ENCODE measurements at regions not wholly inside any gene's neighbourhood (a gene's known extent, or its start where the extent isn't known, plus 50 kb on each side); places are given as distances from the start of the nearest gene placed in this dataset.
A peak's percentile ranks its signal among the peaks of the same experiment; 100 is the strongest.

DNA sequence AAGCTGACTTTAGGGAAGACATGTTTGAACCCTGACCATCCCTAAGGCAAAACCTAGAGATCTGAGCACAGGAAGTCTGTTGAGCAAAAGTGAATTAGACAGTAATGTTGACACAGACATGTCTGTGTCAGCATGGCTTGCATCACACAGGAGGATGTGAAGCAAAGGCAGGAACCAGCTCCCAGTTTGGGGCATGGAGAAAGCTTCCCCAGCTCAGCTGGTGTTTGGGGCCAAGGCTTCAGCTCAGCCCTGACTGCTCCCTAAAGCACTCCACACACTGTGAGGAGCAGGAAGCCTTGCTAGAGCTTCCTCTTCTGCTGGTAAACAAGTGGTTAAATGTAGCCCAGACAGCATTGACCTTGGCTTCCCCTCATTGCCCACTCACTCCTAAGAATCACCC lies 153.8 kb upstream of the UBL3 start:
- no peak for DNase-seq (ENCODE audit: low read depth)
- H3K4me3 ChIP-seq (ENCODE audit: low read depth, low read length) = no peak overlapping the region
- TF ChIP-seq, protein P1, sequence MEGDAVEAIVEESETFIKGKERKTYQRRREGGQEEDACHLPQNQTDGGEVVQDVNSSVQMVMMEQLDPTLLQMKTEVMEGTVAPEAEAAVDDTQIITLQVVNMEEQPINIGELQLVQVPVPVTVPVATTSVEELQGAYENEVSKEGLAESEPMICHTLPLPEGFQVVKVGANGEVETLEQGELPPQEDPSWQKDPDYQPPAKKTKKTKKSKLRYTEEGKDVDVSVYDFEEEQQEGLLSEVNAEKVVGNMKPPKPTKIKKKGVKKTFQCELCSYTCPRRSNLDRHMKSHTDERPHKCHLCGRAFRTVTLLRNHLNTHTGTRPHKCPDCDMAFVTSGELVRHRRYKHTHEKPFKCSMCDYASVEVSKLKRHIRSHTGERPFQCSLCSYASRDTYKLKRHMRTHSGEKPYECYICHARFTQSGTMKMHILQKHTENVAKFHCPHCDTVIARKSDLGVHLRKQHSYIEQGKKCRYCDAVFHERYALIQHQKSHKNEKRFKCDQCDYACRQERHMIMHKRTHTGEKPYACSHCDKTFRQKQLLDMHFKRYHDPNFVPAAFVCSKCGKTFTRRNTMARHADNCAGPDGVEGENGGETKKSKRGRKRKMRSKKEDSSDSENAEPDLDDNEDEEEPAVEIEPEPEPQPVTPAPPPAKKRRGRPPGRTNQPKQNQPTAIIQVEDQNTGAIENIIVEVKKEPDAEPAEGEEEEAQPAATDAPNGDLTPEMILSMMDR (IDR thresholded peaks at IDR 0.05; ENCODE audit: insufficient read depth, low read depth, low read length, missing control alignments) = no peak

DNA sequence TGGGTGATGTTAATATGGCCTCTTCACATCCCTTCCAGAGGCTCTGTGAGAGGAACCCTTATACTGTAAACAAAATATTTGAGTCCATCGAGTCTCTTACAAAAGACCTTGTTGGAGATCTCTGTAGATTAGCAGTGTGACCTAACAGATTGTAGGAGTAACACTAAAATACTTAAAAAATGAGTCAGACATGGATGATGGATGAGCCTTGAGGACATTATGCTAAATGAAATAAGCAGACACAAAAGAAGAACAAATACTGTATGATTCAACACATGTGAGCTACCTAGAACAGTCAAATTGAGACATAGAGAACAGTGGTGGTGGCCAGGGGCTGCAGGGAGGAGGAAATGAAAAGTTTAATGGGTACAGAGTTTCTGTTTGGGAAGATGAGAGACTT lies 152.2 kb upstream of the UBL3 start:
- no peak overlapping the region for H3K4me3 ChIP-seq (ENCODE audit: low read depth, low read length)
- peak; percentile 14 for DNase-seq (ENCODE audit: low read depth)
- TF ChIP-seq, protein P1 (IDR thresholded peaks at IDR 0.05; ENCODE audit: insufficient read depth, low read depth, low read length, missing control alignments) = no peak

DNA sequence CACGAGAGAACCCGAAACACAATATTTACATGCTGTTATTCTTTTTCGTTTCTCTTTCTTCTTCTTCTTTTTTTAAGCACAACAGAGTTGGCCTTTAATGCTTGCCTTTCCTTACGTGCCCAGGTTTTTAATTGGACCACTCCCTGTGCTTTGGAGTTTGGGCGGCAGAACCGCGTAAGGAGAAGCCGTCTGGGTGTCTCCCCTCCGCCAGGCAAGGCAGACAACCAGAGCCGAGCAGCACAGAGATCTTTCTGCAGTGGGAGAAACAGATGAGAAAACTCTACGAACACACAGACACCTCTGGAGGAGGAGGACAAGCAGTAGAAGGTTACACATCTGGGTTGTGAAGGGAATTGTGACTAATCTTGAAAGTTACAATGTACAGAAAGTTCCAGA lies 150.0 kb upstream of the UBL3 start:
- no peak overlapping the region for H3K4me3 ChIP-seq (ENCODE audit: low read depth, low read length)
- DNase-seq (ENCODE audit: low read depth) = no peak
- TF ChIP-seq, protein P1 (IDR thresholded peaks at IDR 0.05; ENCODE audit: insufficient read depth, low read depth, low read length, missing control alignments) = no peak

DNA sequence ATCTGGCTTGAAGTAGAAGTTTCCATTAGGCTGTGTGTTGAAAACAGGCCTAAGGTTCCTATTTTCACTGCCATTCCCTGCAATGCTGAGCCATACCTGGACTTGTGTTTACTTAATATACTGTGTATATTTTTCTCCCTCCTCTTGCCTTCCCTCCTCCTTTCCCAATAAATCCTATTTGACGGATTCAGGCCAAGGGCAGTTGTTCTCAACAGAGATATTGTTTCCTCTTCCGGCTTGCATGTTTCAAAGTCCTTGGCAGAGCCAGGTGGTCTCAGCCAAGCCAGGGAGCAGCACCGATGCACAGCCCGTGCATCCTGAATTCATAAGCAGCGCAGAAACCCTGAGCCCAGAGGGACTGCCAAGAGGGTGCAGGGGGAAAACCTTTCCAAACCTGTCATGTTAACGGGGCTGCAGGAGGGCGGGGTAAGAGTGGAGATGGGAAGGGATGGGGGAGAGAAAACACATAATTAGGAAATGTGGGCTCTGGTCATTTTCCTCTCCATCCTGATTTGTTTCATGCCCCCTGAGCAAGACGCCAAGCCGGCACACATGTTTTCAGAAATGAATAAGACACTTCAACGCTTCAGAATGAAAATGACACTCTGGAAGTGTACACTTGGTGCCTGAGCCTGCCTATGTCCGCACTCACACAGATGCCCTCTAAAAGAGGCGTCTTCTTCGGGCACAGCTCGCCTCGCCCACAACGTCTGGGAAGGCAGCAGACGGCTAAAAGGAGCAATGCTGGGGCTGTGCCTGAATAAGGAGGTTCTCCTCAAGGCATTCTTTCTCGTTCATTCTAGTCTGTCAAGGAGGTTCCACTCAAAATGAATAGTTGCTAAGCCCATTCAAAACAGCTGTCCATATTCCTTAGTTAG lies 149.3 kb upstream of the UBL3 start:
- H3K4me3 ChIP-seq (ENCODE audit: low read depth, low read length) = no peak overlapping the region
- TF ChIP-seq, protein P1 (IDR thresholded peaks at IDR 0.05; ENCODE audit: insufficient read depth, low read depth, low read length, missing control alignments) = no peak
- no peak for DNase-seq (ENCODE audit: low read depth)

DNA sequence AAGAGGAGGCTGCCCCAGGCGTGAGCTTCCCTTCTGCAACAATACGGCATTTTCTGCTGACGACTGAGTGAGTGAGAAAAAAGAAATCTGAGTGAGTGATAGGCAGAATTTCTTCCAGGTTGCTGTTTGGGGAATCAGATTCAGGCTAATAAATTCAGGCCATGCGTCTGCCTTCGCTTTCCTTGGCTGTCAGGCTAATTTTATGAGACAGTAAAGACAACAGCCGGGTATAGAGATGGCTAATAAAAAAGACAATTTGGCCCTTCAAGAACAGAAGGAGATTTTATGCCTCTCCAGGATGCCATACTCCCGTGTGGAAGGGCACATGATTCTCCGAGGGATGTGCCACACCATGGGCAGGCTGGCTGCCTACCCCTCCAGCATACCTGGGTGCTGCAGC lies 145.9 kb upstream of the UBL3 start:
- H3K4me3 ChIP-seq (ENCODE audit: low read depth, low read length) = no peak overlapping the region
- DNase-seq (ENCODE audit: low read depth) = no peak
- TF ChIP-seq, protein P1 (IDR thresholded peaks at IDR 0.05; ENCODE audit: insufficient read depth, low read depth, low read length, missing control alignments) = no peak

DNA sequence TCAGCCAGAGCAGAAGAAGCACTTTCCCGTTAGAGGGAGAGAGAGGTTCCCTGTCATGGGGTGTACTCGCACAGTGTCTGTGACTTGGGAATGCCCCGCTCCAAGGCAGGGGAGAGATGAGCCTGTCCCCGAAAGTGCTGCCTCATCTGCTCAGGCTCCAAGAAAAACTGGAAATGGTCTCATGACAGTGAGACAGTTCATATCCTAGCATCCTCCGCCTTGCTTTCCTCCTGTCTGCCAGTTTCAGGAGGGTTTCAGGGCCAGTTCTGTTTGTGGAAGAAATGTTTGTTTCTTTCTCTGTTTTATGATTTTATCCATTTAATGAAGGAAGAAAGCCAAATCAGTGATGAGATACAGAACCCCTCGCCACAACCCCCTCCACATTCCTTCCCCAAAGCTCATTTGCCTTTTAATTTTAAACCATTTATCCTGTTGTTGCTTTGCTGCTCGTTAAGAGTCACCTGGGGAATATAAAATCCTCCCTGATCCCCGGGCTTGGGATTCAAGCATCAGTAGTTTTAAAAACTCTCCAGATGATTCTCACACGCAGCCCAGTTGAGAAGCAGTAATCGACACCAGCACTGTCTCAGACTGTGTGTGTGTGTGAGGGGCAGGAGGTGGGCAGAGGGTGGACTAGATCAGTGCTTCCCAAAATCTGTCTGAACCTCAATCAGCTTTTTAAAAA lies 144.6 kb upstream of the UBL3 start:
- TF ChIP-seq, protein P1 (IDR thresholded peaks at IDR 0.05; ENCODE audit: insufficient read depth, low read depth, low read length, missing control alignments) = no peak
- DNase-seq (ENCODE audit: low read depth) = no peak
- no peak overlapping the region for H3K4me3 ChIP-seq (ENCODE audit: low read depth, low read length)

Measured in GM12865 (cell line).